ENCODE measurements at regions not wholly inside any gene's neighbourhood (a gene's known extent, or its start where the extent isn't known, plus 50 kb on each side); places are given as distances from the start of the nearest gene placed in this dataset.
"Not testable (repeated sequence)": the region's sequence is repeated elsewhere in the genome, so short reads cannot be mapped to it uniquely, and the experiment has no call there.

GRCh38 chr17:28247671-28248555, 71.1 kb upstream of the TMEM97 start:
- DNase-seq (ENCODE audit: low read depth): no peak

- DNase-seq (ENCODE audit: low read depth): no peak
These were observed 69.3 kb upstream of the TMEM97 start for GRCh38 chr17:28249706-28250105.

GRCh38 chr17:28252436-28252835, 66.6 kb upstream of the TMEM97 start:
- DNase-seq (ENCODE audit: low read depth): peak; percentile 83

GRCh38 chr17:28253663-28254062, 65.3 kb upstream of the TMEM97 start:
- no peak for DNase-seq (ENCODE audit: low read depth)

- no peak for DNase-seq (ENCODE audit: low read depth)
These were observed 63.4 kb upstream of the TMEM97 start for GRCh38 chr17:28255616-28256015.

- DNase-seq (ENCODE audit: low read depth): no peak
These were observed 62.6 kb upstream of the TMEM97 start for GRCh38 chr17:28256370-28256769.

GRCh38 chr17:28256881-28257280, 62.1 kb upstream of the TMEM97 start:
- no peak for DNase-seq (ENCODE audit: low read depth)

- peak; percentile 92 for DNase-seq (ENCODE audit: low read depth)
These were observed 60.6 kb upstream of the TMEM97 start for GRCh38 chr17:28258347-28258887.

- DNase-seq (ENCODE audit: low read depth): no peak
These were observed 57.8 kb upstream of the TMEM97 start for GRCh38 chr17:28261219-28261618.

- DNase-seq (ENCODE audit: low read depth): not testable (repeated sequence)
These were observed 56.8 kb upstream of the TMEM97 start for GRCh38 chr17:28262123-28262745.

GRCh38 chr17:28264902-28265548, 54.0 kb upstream of the TMEM97 start:
- DNase-seq (ENCODE audit: low read depth): not testable (repeated sequence)

- DNase-seq (ENCODE audit: low read depth): not testable (repeated sequence)
These were observed 53.0 kb upstream of the TMEM97 start for GRCh38 chr17:28265856-28266546.

GRCh38 chr17:28266547-28266920, 52.5 kb upstream of the TMEM97 start:
- DNase-seq (ENCODE audit: low read depth): not testable (repeated sequence)

GRCh38 chr17:28266926-28267719, 51.9 kb upstream of the TMEM97 start:
- DNase-seq (ENCODE audit: low read depth): not testable (repeated sequence)

GRCh38 chr17:28267720-28268609, 51.0 kb upstream of the TMEM97 start:
- no peak for DNase-seq (ENCODE audit: low read depth)

- no peak for DNase-seq (ENCODE audit: low read depth)
These were observed 50.2 kb upstream of the TMEM97 start for GRCh38 chr17:28268610-28269313.
